ENCODE measurements at regions not wholly inside any gene's neighbourhood (a gene's known extent, or its start where the extent isn't known, plus 50 kb on each side); places are given as distances from the start of the nearest gene placed in this dataset.

GRCh38 chr1:181192316-181192715 lies 103.8 kb downstream of the IER5 start:
- TF ChIP-seq CTCF (IDR thresholded peaks at IDR 0.05; ENCODE audit: borderline replicate concordance, control extremely low read depth, extremely low read depth, insufficient read depth, missing control alignments): no peak
- in situ Hi-C loops (cut with MboI; ENCODE audit: low sequenced_read_pairs, unreplicated experiment): no loop called here

GRCh38 chr1:181202986-181203555 lies 114.6 kb downstream of the IER5 start:
- no peak for DNase-seq (ENCODE audit: low spot score)
- in situ Hi-C loops (cut with MboI; ENCODE audit: low sequenced_read_pairs, unreplicated experiment): no loop called here

More at GRCh38 chr1:181192316-181192715, 103.8 kb downstream of the IER5 start:
- DNase-seq (ENCODE audit: low spot score): no peak

GRCh38 chr1:181204530-181204929 lies 116.0 kb downstream of the IER5 start:
- DNase-seq (ENCODE audit: low spot score): no peak
- TF ChIP-seq CTCF (IDR thresholded peaks at IDR 0.05; ENCODE audit: borderline replicate concordance, control extremely low read depth, extremely low read depth, insufficient read depth, missing control alignments): no peak
- in situ Hi-C loops (cut with MboI; ENCODE audit: low sequenced_read_pairs, unreplicated experiment): no loop called here

More at GRCh38 chr1:181202986-181203555, 114.6 kb downstream of the IER5 start:
- no peak for TF ChIP-seq CTCF (IDR thresholded peaks at IDR 0.05; ENCODE audit: borderline replicate concordance, control extremely low read depth, extremely low read depth, insufficient read depth, missing control alignments)

GRCh38 chr1:181205901-181206300 lies 117.4 kb downstream of the IER5 start:
- TF ChIP-seq CTCF (IDR thresholded peaks at IDR 0.05; ENCODE audit: borderline replicate concordance, control extremely low read depth, extremely low read depth, insufficient read depth, missing control alignments): no peak
- in situ Hi-C loops (cut with MboI; ENCODE audit: low sequenced_read_pairs, unreplicated experiment): no loop called here
- no peak for DNase-seq (ENCODE audit: low spot score)

GRCh38 chr1:181206513-181206912 lies 118.0 kb downstream of the IER5 start:
- DNase-seq (ENCODE audit: low spot score): no peak
- no peak for TF ChIP-seq CTCF (IDR thresholded peaks at IDR 0.05; ENCODE audit: borderline replicate concordance, control extremely low read depth, extremely low read depth, insufficient read depth, missing control alignments)
- in situ Hi-C loops (cut with MboI; ENCODE audit: low sequenced_read_pairs, unreplicated experiment): no loop called here

GRCh38 chr1:181206979-181207790 lies 118.7 kb downstream of the IER5 start:
- no peak for TF ChIP-seq CTCF (IDR thresholded peaks at IDR 0.05; ENCODE audit: borderline replicate concordance, control extremely low read depth, extremely low read depth, insufficient read depth, missing control alignments)
- in situ Hi-C loops (cut with MboI; ENCODE audit: low sequenced_read_pairs, unreplicated experiment): no loop called here
- DNase-seq (ENCODE audit: low spot score): no peak

Measured in GM13976 (cell line).